ENCODE measurements at regions not wholly inside any gene's neighbourhood (a gene's known extent, or its start where the extent isn't known, plus 50 kb on each side); places are given as distances from the start of the nearest gene placed in this dataset.

- TF ChIP-seq YY1 (IDR thresholded peaks at IDR 0.05; ENCODE audit: insufficient read depth, insufficient read length) (no peak), ZNF274 (IDR thresholded peaks at IDR 0.05; ENCODE audit: low read depth, low read length) (no peak)
Observed at GRCh38 chr6:18837013-18837412, 449.9 kb downstream of the RNF144B start.

All from NT2/D1 (cell line).